ENCODE measurements at regions not wholly inside any gene's neighbourhood (a gene's known extent, or its start where the extent isn't known, plus 50 kb on each side); places are given as distances from the start of the nearest gene placed in this dataset.

DNA sequence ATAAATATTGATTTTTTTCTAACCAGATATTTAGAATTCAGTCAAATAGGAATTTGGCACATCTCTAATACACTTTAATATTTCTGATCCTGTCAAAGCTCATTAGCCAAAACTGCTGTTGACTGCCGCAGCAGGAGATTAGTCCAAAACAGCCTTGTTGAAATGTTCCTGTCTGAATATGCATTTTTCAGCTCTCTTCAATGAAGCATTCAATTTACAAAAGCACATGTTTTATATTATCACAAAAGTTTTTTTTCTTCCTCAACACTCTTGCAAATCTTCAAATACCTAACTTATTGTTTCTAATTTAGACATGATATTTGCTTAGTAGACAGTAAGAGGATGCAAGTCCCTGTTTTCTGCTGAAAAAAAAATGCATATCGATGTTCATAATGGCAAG is 140.9 kb downstream of the SPATA18 start:
- Mint-ChIP-seq H3K27me3 (ENCODE audit: insufficient read depth) (no peaks in the 10 kb centered on the region), H3K36me3 (ENCODE audit: low read depth) (no peaks in the 10 kb centered on the region), H3K9me3 (no peaks in the 10 kb centered on the region), H3K4me3 (no peak overlapping the region), H3K4me1 (no peaks in the 10 kb centered on the region), H3K27ac (no peak overlapping the region)
- Histone ChIP-seq H3K9me3 (ENCODE audit: control insufficient read depth, low read length) (no peaks in the 10 kb centered on the region), H3K36me3 (ENCODE audit: control insufficient read depth, insufficient read depth, low read length) (no peaks in the 10 kb centered on the region), H3K27ac (ENCODE audit: low read depth, low read length) (no peak overlapping the region), H3K4me1 (ENCODE audit: control insufficient read depth, insufficient read depth, low read length) (no peaks in the 10 kb centered on the region), H3K4me3 (ENCODE audit: low read length) (no peak overlapping the region), H3K27me3 (ENCODE audit: control insufficient read depth, insufficient read depth, low read length, poor library complexity, severe bottlenecking) (no peaks in the 10 kb centered on the region), H3K9ac (ENCODE audit: extremely low read depth, low read length, poor library complexity, severe bottlenecking) (no peak overlapping the region)
- WGBS, 2 experiments (ENCODE audit: insufficient coverage in 1 of 2, insufficient read length in 1 of 2) = 94% methylated on average over 2 of the region's 2 CpGs
- TF ChIP-seq, protein P1, sequence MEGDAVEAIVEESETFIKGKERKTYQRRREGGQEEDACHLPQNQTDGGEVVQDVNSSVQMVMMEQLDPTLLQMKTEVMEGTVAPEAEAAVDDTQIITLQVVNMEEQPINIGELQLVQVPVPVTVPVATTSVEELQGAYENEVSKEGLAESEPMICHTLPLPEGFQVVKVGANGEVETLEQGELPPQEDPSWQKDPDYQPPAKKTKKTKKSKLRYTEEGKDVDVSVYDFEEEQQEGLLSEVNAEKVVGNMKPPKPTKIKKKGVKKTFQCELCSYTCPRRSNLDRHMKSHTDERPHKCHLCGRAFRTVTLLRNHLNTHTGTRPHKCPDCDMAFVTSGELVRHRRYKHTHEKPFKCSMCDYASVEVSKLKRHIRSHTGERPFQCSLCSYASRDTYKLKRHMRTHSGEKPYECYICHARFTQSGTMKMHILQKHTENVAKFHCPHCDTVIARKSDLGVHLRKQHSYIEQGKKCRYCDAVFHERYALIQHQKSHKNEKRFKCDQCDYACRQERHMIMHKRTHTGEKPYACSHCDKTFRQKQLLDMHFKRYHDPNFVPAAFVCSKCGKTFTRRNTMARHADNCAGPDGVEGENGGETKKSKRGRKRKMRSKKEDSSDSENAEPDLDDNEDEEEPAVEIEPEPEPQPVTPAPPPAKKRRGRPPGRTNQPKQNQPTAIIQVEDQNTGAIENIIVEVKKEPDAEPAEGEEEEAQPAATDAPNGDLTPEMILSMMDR (conservative IDR thresholded peaks at IDR 0.05) = no peak
- DNase-seq = no peak

DNA sequence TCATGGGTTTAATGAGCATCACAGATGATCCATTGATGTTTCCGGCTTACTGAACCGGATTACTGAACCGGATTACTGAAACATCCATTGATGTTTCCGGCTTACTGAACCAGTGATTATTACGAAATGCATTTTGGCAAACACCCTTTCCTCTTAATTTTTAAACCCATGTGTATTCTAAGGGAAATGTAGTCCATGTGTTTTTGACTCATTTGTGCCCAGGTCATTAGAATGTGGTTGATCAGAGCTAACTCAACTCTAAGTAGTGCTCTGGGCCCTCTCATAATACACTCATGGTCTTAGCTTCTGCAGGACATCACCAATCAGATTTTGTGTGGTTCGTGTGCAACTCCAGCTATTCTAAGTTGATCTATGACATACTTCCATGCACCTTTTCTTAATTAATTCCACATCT is 141.6 kb downstream of the SPATA18 start:
- DNase-seq = no peak
- Mint-ChIP-seq H3K27me3 (ENCODE audit: insufficient read depth) (no peaks in the 10 kb centered on the region), H3K9me3 (no peaks in the 10 kb centered on the region), H3K4me3 (no peak overlapping the region), H3K4me1 (no peaks in the 10 kb centered on the region), H3K36me3 (ENCODE audit: low read depth) (no peaks in the 10 kb centered on the region), H3K27ac (no peak overlapping the region)
- no peaks in the 10 kb centered on the region for H3K36me3 ChIP-seq (ENCODE audit: control insufficient read depth, insufficient read depth, low read length)
- H3K27ac ChIP-seq (ENCODE audit: low read depth, low read length) = no peak overlapping the region
- H3K4me3 ChIP-seq (ENCODE audit: low read length) = no peak overlapping the region
- TF ChIP-seq, protein P1 (conservative IDR thresholded peaks at IDR 0.05) = no peak
- H3K9ac ChIP-seq (ENCODE audit: extremely low read depth, low read length, poor library complexity, severe bottlenecking) = no peak overlapping the region
- no peaks in the 10 kb centered on the region for H3K27me3 ChIP-seq (ENCODE audit: control insufficient read depth, insufficient read depth, low read length, poor library complexity, severe bottlenecking)
- H3K4me1 ChIP-seq (ENCODE audit: control insufficient read depth, insufficient read depth, low read length) = no peaks in the 10 kb centered on the region
- no peaks in the 10 kb centered on the region for H3K9me3 ChIP-seq (ENCODE audit: control insufficient read depth, low read length)
- 91 to 100% methylated on average over 4 to 6 of the region's 6 CpGs for WGBS, 2 experiments (ENCODE audit: insufficient coverage in 1 of 2, insufficient read length in 1 of 2)

GRCh38 chr4:52195869-52196268 is 144.8 kb downstream of the SPATA18 start:
- no peak overlapping the region for H3K4me3 ChIP-seq (ENCODE audit: low read length)
- no peaks in the 10 kb centered on the region for H3K4me1 ChIP-seq (ENCODE audit: control insufficient read depth, insufficient read depth, low read length)
- TF ChIP-seq, protein P1 (conservative IDR thresholded peaks at IDR 0.05) = no peak
- H3K27ac ChIP-seq (ENCODE audit: low read depth, low read length) = no peak overlapping the region
- no peak overlapping the region for H3K9ac ChIP-seq (ENCODE audit: extremely low read depth, low read length, poor library complexity, severe bottlenecking)
- no peak for DNase-seq
- no peaks in the 10 kb centered on the region for H3K36me3 ChIP-seq (ENCODE audit: control insufficient read depth, insufficient read depth, low read length)
- H3K9me3 ChIP-seq (ENCODE audit: control insufficient read depth, low read length) = no peaks in the 10 kb centered on the region
- H3K36me3 Mint-ChIP-seq (ENCODE audit: low read depth) = no peaks in the 10 kb centered on the region
- H3K27me3 Mint-ChIP-seq (ENCODE audit: insufficient read depth) = no peaks in the 10 kb centered on the region
- WGBS, 2 experiments (ENCODE audit: insufficient coverage in 1 of 2, insufficient read length in 1 of 2) = 88 to 92% methylated on average over 3 to 5 of the region's 5 CpGs
- H3K27me3 ChIP-seq (ENCODE audit: control insufficient read depth, insufficient read depth, low read length, poor library complexity, severe bottlenecking) = no peaks in the 10 kb centered on the region
- no peak overlapping the region for H3K27ac Mint-ChIP-seq
- H3K9me3 Mint-ChIP-seq = no peaks in the 10 kb centered on the region
- H3K4me3 Mint-ChIP-seq = no peak overlapping the region
- peaks cover 6% of the 10 kb centered on the region for H3K4me1 Mint-ChIP-seq
